ENCODE measurements at regions not wholly inside any gene's neighbourhood (a gene's known extent, or its start where the extent isn't known, plus 50 kb on each side); places are given as distances from the start of the nearest gene placed in this dataset.
"Not testable (repeated sequence)": the region's sequence is repeated elsewhere in the genome, so short reads cannot be mapped to it uniquely, and the experiment has no call there.

GRCh38 chr12:97984974-97985580 lies 522.5 kb downstream of the RMST start:
- Mint-ChIP-seq H3K27ac (no peak overlapping the region), H3K4me1 (ENCODE audit: low read depth) (no peaks in the 10 kb centered on the region), H3K9me3 (ENCODE audit: low read depth) (peaks cover 8% of the 10 kb centered on the region), H3K36me3 (ENCODE audit: insufficient read depth) (peaks cover 1% of the 10 kb centered on the region), H3K4me3 (ENCODE audit: low read depth) (no peak overlapping the region), H3K27me3 (no peaks in the 10 kb centered on the region)
- no peak for DNase-seq (ENCODE audit: low spot score, unreplicated experiment)
- no peak for TF ChIP-seq CTCF (IDR thresholded peaks at IDR 0.05; ENCODE audit: unreplicated experiment)

- Mint-ChIP-seq H3K9me3 (ENCODE audit: low read depth) (peaks cover 9% of the 10 kb centered on the region), H3K27ac (no peak overlapping the region), H3K4me1 (ENCODE audit: low read depth) (no peaks in the 10 kb centered on the region), H3K27me3 (no peaks in the 10 kb centered on the region), H3K4me3 (ENCODE audit: low read depth) (no peak overlapping the region), H3K36me3 (ENCODE audit: insufficient read depth) (peaks cover 1% of the 10 kb centered on the region)
- no peak for DNase-seq (ENCODE audit: low spot score, unreplicated experiment)
- TF ChIP-seq CTCF (IDR thresholded peaks at IDR 0.05; ENCODE audit: unreplicated experiment), result no peak
Observed at GRCh38 chr12:97985834-97986233, 523.2 kb downstream of the RMST start.

GRCh38 chr12:97988588-97988987 lies 526.0 kb downstream of the RMST start:
- not testable (repeated sequence) for DNase-seq (ENCODE audit: low spot score, unreplicated experiment); H3K36me3 Mint-ChIP-seq (ENCODE audit: insufficient read depth); H3K9me3 Mint-ChIP-seq (ENCODE audit: low read depth); H3K4me3 Mint-ChIP-seq (ENCODE audit: low read depth); H3K27ac Mint-ChIP-seq; H3K4me1 Mint-ChIP-seq (ENCODE audit: low read depth); H3K27me3 Mint-ChIP-seq

- Mint-ChIP-seq H3K4me3 (ENCODE audit: low read depth) (no peak overlapping the region), H3K9me3 (ENCODE audit: low read depth) (peaks cover 4% of the 10 kb centered on the region), H3K27ac (no peak overlapping the region), H3K36me3 (ENCODE audit: insufficient read depth) (no peaks in the 10 kb centered on the region), H3K27me3 (no peaks in the 10 kb centered on the region), H3K4me1 (ENCODE audit: low read depth) (no peaks in the 10 kb centered on the region)
- no peak for DNase-seq (ENCODE audit: low spot score, unreplicated experiment)
- no peak for TF ChIP-seq CTCF (IDR thresholded peaks at IDR 0.05; ENCODE audit: unreplicated experiment)
Observed at GRCh38 chr12:97989366-97989940, 525.9 kb upstream of the TMPO start.

- Mint-ChIP-seq H3K4me1 (ENCODE audit: low read depth) (no peaks in the 10 kb centered on the region), H3K27ac (no peak overlapping the region), H3K9me3 (ENCODE audit: low read depth) (peaks cover 4% of the 10 kb centered on the region), H3K27me3 (no peaks in the 10 kb centered on the region), H3K36me3 (ENCODE audit: insufficient read depth) (no peaks in the 10 kb centered on the region), H3K4me3 (ENCODE audit: low read depth) (no peak overlapping the region)
- DNase-seq (ENCODE audit: low spot score, unreplicated experiment), result no peak
- TF ChIP-seq CTCF (IDR thresholded peaks at IDR 0.05; ENCODE audit: unreplicated experiment), result no peak
Observed at GRCh38 chr12:97994746-97995484, 520.5 kb upstream of the TMPO start.

All from progenitor cell of endocrine pancreas (in vitro differentiated cells).